ENCODE measurements at regions not wholly inside any gene's neighbourhood (a gene's known extent, or its start where the extent isn't known, plus 50 kb on each side); places are given as distances from the start of the nearest gene placed in this dataset.

DNA sequence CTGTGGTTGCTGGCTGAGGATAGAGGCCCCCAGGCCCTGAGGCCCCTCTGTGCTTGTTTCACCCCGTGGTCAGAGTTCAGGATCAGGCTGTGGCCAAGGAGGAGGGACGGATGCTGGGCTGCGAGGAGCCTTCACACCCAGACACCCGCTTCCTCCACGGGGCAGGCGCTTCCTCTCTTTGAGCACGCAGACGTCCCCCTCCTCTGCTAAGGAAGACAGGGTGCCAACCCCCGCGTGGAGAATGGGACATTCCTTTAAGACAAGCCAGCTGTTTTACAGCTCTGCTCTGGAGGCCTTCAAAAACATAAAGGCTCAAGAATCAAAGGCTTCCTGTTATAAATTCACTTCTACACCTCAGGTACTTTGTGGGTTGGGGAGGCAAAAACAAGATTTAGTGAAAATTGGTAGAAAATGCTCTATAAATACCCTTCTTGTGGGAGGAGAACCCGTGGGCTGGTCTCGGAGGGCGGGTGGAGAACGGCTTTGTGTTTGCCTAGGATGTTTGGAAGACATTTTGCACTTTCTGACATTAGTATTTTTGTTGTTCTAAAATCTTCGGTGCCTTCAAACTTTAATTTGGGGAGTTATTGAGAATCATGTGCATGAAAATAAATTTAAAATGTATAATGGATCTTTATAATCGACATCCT, 60.8 kb upstream of the FOXF1 start:
- 64 to 68% methylated on average over 15 to 16 of the region's 16 CpGs for WGBS, 2 donors
- TF ChIP-seq CTCF (IDR thresholded peaks at IDR 0.05) (no peak), POLR2A (IDR thresholded peaks at IDR 0.05) (no peak)
- intact Hi-C loops (cut with DNase I): no loop called here

DNA sequence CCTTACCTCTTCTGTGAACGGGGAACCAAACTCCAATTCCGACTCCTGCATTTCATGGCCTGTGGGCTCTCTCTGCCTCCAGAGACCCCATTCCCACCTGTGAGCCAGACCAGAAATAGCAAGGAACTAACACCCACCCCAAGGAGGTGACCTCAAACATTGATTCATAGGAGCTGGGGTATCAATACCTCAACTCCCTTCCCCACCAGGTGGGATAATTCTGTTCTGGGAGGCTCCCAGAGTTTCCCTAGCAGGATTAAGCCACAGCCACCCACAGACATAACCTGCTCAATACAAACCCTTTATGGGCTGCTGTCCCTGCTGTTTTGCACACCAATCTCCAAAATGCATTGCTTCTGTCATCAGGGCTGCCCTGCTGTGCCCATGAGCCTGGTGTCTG, 59.6 kb upstream of the FOXF1 start:
- Histone ChIP-seq H3K9me3 (no peaks in the 10 kb centered on the region), H3K4me1 (no peaks in the 10 kb centered on the region), H3K27ac (no peak overlapping the region), H3K27me3 (no peaks in the 10 kb centered on the region), H3K4me3 (replicated peaks in 1 of 3) (no peak overlapping the region), H3K36me3 (no peaks in the 10 kb centered on the region)
- no peak for DNase-seq
- TF ChIP-seq POLR2A (IDR thresholded peaks at IDR 0.05) (no peak), CTCF (IDR thresholded peaks at IDR 0.05) (no peak)
- WGBS, 2 donors: 93 to 98% methylated on average over 2 of the region's 2 CpGs
- intact Hi-C loops (cut with DNase I): no loop called here

More for the DNA sequence above, 60.8 kb upstream of the FOXF1 start:
- Histone ChIP-seq H3K9me3 (no peaks in the 10 kb centered on the region), H3K27ac (no peak overlapping the region), H3K36me3 (no peaks in the 10 kb centered on the region), H3K4me3 (replicated peaks in 1 of 3) (no peak overlapping the region), H3K4me1 (no peaks in the 10 kb centered on the region), H3K27me3 (no peaks in the 10 kb centered on the region)
- no peak for DNase-seq

- Histone ChIP-seq H3K36me3 (no peaks in the 10 kb centered on the region), H3K27me3 (no peaks in the 10 kb centered on the region), H3K4me1 (no peaks in the 10 kb centered on the region), H3K4me3 (replicated peaks in 1 of 3) (no peak overlapping the region), H3K9me3 (no peaks in the 10 kb centered on the region), H3K27ac (no peak overlapping the region)
- 70 to 90% methylated on average over 2 of the region's 2 CpGs for WGBS, 2 donors
- intact Hi-C loops (cut with DNase I): no loop called here
- DNase-seq: no peak
- TF ChIP-seq CTCF (IDR thresholded peaks at IDR 0.05) (no peak), POLR2A (IDR thresholded peaks at IDR 0.05) (no peak)
Observed at GRCh38 chr16:86452451-86452850, 57.9 kb upstream of the FOXF1 start.

GRCh38 chr16:86455116-86455515, 55.2 kb upstream of the FOXF1 start:
- no peaks in the 10 kb centered on the region for H3K9me3 ChIP-seq
- H3K27ac ChIP-seq: no peak overlapping the region
- 86% methylated on average over 10 of the region's 10 CpGs for WGBS, 2 donors
- H3K36me3 ChIP-seq: no peaks in the 10 kb centered on the region
- H3K4me3 ChIP-seq (replicated peaks in 1 of 3): no peak overlapping the region
- H3K27me3 ChIP-seq: no peaks in the 10 kb centered on the region
- intact Hi-C loops (cut with DNase I): no loop called here
- H3K4me1 ChIP-seq: no peaks in the 10 kb centered on the region
- no peak for DNase-seq
- TF ChIP-seq POLR2A (IDR thresholded peaks at IDR 0.05): no peak
- TF ChIP-seq CTCF (IDR thresholded peaks at IDR 0.05): no peak

DNA sequence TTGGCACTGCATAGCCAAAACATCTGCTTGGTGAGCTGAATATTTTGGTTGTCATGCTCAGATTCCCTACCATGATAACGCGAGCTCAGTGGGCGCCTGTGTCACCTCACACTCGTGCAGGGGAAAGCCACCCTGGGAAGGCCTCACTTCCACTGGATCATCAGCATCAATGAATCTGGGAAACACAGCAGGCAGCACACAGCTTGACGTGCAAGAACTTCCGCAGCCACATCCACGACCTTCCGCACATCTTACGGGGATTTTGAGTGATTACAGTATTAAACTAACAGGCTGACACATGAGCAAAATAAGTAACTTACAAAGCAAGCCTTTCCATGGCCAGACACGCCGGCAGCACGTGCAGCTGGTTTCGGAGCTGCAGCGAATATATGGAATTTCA, 54.7 kb upstream of the FOXF1 start:
- TF ChIP-seq CTCF (IDR thresholded peaks at IDR 0.05): no peak
- no peak for TF ChIP-seq POLR2A (IDR thresholded peaks at IDR 0.05)
- no peaks in the 10 kb centered on the region for H3K9me3 ChIP-seq
- H3K36me3 ChIP-seq: no peaks in the 10 kb centered on the region
- no peaks in the 10 kb centered on the region for H3K27me3 ChIP-seq
- 86% methylated on average over 14 of the region's 14 CpGs for WGBS, 2 donors
- no peaks in the 10 kb centered on the region for H3K4me1 ChIP-seq
- H3K4me3 ChIP-seq (replicated peaks in 1 of 3): no peak overlapping the region
- intact Hi-C loops (cut with DNase I): no loop called here
- no peak for DNase-seq
- no peak overlapping the region for H3K27ac ChIP-seq
